Renal pelvis (tissue), 1 donor: ENCODE measurements at regions not wholly inside any gene's neighbourhood (a gene's known extent, or its start where the extent isn't known, plus 50 kb on each side); places are given as distances from the start of the nearest gene placed in this dataset.
"Not testable (repeated sequence)": the region's sequence is repeated elsewhere in the genome, so short reads cannot be mapped to it uniquely, and the experiment has no call there.

Source experiments
- DNase-seq: peaks from one replicate; pipeline ENCODE4 v3.0.0-alpha.2; 2013

DNA sequence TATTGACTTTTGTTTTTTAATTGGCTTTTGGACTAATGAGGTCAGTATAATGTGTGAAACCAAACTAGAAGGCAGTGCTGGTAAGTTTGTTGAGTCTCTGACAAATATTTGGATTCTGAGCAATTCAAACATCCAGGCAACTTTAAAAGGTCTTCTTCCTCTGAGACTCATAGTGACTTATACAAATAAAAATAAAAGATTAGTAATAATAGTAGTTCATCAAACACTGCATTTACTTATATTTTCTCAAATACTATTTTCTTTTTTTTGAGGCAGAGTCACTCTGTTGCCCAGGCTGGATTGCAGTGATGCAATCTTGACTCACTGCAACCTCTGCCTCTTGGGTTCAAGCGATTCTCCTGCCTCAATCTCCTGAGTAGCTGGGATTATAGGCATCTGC is 337.9 kb downstream of the DAD1 start:
- DNase-seq, result no peak

DNA sequence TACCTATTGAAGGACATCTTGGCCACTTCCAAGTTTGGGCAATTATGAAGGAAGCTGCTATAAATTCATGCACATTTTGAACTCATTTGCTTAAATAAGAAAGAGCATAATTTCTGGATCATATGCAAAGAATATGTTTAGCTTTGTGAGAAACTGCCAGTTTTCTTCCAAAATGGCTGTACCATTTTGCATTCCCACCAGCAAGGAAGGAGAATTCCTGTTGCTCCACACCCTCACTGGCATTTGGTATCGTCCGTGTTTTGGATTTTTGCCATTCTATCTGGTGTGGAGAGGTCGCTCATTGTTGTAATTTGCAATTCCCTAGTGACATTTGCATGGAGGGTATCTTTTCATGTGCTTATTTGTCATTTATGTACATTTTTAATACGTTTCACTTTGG is 339.3 kb downstream of the DAD1 start:
- no peak for DNase-seq

DNA sequence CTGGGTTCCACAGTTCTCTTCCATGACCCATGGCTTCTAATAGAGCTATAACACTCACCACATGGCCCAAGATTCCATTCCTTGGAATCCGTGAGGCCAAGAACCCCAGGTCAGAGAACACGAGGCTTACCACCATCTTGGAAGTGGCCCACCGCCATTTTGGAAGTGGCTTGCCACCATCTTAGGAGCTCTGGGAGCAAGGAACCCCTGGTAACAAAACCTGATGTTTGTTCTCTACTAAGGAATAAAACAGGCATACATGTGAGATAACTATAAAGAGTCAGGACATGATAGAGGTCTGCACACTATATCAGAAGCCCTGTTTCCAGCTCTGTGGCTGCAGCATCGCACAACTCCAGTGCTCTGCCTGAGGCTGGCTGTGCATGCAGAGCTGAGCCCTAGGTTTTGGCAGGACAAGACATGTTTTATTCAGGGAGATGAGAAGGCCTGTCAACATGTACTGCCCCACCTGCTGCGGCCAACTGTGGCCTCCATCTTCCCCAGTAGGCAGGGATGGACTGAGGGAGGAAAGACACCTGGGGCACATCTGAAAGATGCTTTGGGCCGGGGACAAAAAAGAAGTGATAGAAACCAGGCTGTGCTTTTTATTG is 344.9 kb downstream of the DAD1 start:
- DNase-seq, result no peak

DNA sequence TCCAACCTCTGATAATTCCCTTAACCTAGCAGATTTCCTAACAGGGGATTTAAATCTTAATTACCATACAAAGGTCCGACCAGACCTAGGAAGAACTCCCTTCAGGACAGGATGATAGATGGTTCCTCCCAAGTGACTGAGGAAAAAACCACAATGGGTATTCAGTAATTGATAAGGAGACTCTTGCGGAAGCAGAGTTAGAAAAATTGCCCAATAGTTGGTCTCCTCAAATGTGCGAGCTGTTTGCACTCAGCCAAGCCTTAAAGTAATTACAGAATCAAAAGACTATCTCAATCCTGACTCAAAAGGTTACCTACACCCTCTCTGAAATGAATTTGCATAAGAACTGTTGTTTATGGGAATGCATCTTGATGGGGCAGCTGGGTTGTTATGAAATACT is 350.7 kb downstream of the DAD1 start:
- DNase-seq, result not testable (repeated sequence)

DNA sequence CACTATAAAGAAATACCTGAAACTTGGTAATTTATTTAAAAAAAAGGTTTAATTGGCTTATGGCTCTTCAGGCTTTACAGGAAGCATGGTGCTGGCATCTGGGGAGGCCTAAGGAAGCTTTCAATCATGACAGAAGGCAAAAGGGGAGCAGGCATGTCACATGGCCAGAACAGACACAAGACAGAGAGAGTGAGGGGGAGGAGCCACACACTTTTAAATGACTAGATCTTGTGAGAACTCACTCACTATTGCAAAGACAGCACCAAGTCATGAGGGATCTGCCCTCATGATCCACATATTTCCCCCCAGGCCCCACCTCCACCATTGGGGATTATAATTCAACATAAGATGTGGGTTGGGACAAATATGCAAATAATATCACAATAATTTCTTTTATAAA is 355.6 kb downstream of the DAD1 start:
- DNase-seq, result no peak

DNA sequence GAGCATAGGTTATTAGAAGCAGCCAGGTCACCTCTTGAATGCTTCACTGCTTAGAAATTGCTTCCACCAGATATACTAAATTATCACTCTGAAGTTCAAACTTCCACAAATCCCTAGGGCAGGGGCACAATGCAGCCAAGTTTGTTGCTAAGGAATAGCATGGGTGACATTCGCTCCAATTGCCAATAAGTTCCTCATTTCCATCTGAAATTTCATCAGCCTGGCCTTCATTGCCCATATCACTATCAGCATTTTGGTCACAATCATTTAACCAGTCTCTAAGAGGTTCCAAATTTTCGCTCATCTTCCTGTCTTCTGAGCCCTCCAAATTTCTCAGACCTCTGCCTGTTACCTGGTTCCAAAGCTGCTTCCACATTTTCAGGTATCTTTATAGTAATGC is 356.1 kb downstream of the DAD1 start:
- no peak for DNase-seq

DNA sequence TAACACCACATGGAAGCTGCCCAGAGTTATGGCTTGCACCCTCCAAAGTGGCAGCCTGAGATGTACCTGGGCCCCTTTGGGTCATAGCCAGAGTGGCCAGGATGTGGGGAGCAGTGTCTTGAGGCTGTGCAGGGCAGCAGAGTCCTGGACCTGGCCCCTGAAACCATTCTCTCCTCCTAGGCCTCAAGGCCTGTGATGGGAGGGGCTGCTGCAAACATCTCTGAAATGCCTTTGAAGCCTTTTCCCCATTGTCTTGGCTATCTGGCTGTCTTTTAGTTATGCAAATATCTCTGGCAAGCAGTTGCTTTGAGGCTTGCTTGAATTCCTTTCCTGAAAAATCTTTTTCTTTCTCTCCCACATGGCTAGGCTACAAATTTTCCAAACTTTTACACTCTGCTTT is 356.5 kb downstream of the DAD1 start:
- no peak for DNase-seq

DNA sequence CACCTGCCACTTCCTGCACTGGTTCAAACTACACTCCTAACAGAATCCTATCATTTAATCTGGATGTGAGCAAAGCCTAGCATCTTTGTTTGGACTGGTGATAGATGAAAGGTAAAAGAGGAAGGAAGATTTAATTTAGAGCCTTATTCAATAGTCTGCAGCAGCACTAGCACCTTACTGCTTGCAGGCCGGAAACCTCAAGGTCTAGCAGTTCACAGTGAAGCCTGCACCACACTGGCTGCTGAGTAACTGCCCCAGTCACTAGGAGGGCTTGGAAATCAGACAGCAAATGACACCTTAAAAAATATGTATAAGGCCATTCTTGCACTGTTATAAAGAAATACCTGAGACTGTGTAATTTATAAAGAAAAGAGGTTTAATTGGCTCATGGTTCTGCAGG is 358.0 kb downstream of the DAD1 start:
- no peak for DNase-seq

DNA sequence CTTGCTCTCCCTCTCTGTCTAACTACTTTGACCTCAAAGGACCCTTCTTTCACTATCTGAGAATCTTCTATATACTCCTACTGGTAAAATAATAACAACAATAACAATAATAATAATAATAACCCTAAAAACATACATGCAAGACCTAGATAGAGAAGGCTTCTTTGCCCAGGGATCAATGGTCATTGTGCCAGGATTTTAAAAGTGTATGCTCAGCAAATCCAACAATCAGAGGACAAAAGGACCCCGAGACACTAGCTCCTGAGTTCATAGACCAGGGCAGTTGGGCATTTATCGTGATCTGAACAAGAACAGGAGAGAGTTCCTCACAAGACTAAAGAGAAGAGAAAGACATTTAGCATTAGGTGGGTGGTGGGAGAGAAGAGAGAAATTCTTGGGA is 358.5 kb downstream of the DAD1 start:
- DNase-seq, result no peak

DNA sequence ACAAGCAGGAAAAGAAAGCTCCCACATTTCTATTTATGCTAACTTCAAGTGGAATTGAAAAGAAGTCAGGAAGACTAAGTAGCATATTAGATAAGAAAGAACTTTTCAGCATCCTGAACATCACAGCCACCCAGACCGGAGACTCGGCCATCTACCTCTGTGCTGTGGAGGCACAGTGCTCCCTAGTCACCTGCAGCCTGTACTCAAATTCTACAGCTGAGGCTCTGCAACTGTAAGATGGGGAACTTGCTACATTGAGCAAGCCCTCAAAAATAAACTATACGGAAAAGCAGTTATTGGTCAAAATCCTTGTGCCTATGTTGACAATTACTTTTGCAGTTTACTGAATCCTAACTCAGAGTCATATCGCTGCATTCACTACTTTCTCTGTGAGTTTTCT is 361.9 kb downstream of the DAD1 start:
- DNase-seq, result no peak

DNA sequence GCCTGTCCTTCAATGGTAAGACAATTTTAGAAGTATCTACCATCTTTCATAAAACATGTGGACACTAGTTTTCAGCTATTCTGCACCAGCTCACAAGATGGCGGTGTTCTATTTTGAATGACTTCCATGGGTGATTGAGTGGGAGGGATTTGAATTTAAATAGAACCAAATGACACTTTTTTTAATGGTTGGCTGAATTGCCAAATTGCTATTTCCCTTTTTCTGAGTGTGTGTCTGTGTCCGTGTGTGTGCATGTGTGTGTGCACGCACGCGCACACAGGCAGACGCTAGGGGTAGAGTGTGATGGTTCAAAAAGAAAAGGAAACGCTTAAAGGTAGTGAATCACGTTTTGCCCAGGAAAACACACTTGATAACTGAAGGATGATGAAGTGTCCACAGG is 362.6 kb downstream of the DAD1 start:
- no peak for DNase-seq

DNA sequence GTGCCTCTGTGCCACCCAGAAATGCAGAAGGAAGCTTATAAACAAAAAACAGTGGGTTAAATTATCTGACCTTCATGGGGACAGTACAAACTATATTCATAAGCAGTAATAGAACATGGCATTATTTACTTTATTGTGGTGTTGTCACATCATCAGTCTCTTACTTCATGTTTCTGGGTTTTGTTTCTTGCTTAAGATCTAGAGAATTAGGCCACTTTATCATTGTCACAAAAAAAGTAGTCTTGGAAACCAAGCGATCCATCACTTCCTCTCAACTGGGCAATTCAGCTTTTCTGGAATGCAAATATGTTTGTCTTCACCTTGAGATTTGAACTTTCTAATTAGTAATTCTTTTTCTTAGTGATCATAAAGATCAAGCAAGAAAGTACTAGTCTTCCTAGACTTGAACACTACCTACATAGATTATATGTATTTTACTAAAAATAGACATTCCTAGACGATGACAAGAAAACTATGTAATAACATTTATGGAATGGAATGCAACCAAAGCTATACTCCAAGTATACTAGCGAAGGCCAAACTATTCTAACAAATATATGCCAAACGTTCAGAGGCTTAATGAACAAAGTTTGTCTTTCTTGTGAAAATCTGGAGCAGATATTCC is 363.4 kb downstream of the DAD1 start:
- DNase-seq, result no peak

DNA sequence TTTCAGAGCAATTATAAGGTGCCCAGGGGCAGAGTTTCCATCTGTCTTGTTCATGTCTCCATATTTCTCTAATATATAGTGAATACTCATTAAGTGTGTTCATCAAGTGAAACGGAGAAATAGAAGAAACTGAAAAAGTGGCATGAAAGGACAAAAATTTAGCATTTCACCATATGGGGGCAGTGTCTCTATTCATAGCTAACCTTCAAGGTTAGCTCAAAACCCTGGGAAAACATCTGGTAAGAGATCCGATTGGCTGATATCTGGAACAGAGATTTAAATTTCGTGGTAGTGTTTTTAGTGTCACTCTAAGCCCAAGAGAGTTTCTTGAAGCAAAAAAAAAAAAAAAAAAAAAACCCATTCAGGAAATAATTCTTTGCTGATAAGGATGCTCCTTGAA is 367.5 kb downstream of the DAD1 start:
- no peak for DNase-seq

DNA sequence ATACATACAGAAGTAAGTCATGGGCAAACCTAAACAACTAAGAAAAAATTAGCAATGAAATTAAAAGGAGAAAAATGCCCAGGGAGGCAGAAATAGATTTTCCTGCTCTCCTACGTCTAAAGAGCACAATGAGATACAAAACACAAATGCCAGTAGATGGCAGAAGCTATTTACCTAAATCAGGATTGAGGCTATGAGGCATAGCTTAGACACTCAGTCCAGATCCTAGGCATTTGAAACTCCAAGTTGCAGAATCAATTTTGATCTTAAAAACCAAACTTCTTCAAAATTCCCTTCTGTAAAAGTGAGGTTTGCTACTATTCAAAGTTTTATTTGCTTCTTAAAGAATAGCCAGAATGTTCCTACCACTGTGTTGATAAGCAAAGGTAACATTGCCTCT is 368.6 kb downstream of the DAD1 start:
- no peak for DNase-seq

DNA sequence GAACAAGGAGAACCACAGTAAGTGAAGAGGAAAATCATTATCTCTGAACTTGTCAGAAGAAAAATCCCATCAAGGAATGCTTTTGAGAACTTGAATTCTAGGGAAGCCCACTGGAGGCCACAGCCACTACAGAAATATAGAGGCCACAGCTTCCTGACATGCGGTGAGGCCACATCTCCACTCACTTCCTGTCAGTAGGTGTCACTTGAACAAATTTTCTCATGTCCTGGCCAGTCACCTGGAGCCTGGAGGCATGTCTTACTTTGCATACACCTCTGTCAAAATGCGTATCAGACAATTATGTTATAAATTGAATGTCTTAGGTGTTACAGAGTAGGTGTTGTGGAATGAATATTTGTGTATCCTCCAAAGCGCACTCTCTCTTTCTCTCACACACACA is 370.3 kb downstream of the DAD1 start:
- DNase-seq, result no peak

DNA sequence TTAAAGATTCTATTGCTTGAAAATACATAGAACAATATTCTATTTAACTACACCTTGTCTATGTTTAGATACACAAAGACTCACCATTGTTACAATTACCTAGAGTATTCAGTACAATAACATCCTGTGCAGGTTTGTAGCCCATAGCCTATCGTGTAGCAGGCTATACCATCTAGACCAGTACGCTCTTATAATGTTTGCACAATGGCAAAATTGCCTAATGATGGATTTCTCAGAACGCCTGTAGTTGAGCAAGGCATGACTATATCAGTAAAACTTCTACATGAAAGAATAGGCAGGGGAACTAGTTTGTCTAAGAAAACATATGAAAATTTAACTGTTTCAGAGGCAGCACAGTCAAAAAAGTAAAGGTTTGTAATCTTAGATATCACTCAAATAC is 375.9 kb downstream of the DAD1 start:
- no peak for DNase-seq

DNA sequence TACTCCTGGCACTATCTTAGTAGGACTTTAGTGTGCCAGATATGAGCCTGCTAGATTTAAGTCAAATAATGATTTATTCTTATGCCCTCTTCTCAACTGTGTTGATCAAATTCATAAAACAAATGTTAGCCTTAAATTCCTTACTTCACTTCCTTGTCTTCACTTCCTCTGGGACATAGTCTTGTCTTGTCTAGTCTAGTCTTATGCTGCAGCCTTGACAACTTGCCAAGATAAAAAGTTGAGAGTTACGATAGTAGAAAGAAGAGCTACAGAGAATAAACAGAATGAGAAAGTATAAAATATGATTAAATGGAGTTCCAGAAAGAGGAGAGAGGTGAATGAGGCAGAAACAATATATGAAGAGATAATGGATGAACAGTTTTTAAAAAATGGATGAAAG is 378.1 kb downstream of the DAD1 start:
- no peak for DNase-seq

DNA sequence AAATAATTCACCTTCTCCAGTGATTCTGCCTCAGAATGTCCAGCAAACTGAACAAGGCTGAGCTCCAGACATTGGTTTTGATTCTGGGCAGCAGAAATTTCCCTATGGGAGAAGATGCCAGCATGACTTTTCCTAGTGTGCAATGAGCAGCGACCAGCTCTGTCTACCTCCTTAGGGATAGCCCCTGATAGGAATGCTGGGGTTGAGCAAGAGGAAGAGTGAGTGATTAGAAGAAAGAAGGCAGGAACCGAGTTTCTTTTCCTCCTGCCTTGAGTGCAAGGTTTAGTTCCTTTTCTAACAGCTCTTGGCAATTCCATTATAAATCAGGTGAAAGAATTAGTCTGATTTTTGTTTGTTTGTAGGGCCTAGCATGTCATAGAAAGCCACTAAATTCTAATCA is 379.0 kb downstream of the DAD1 start:
- no peak for DNase-seq

DNA sequence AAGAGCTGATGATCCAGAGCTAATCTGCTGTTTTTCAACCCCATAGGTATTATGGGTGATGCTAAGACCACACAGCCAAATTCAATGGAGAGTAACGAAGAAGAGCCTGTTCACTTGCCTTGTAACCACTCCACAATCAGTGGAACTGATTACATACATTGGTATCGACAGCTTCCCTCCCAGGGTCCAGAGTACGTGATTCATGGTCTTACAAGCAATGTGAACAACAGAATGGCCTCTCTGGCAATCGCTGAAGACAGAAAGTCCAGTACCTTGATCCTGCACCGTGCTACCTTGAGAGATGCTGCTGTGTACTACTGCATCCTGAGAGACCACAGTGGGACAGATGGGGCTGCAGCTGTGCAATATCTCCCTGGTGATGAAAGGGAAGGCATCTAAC is 386.0 kb downstream of the DAD1 start:
- no peak for DNase-seq

DNA sequence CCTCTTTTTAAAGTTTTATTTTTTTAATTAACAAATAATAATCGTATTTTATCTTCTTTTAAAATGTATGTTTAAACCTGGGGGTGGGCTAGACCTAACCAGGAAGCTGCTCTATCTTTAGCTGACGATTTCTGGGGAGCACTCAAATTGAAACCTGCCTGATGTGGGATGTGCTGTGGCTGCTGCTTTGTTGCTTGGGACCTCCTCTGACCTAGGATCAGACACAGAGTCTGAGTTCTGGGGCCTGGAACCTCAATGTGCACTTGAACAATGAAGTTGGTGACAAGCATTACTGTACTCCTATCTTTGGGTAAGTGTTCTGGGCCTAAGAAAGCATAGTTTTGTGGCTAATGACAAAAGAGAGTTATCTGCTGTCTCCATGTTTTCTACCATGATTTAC is 386.7 kb downstream of the DAD1 start:
- DNase-seq, result no peak

DNA sequence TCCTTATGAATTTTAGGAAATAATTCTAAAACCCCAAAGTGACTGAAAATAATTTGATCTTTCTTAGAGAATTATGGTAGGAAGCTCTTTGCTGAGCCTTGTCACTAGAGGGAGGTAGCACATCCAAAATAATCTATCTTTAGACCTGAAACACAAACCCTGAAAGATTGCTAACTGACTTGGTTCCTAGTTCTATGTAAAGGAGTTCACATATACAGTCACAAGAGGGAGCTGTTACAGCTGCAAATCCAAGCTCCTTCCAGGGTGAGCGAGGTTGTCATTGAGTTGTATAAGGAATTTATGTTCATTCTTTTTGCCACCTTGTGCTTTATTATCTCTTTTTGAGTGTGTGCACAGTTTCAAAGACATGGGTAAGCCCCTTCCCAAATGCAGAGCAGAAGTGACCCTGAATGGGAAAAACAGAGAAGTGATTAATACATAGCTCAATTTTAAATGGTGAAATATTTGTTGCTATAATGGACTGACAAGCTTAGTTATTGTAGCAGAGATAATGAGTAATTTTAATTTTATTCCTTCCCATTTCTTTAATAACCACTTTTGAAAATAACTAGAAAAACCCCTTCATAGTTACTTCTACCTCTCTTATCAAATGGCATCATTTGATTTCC is 387.9 kb downstream of the DAD1 start:
- peak; percentile 24 for DNase-seq

DNA sequence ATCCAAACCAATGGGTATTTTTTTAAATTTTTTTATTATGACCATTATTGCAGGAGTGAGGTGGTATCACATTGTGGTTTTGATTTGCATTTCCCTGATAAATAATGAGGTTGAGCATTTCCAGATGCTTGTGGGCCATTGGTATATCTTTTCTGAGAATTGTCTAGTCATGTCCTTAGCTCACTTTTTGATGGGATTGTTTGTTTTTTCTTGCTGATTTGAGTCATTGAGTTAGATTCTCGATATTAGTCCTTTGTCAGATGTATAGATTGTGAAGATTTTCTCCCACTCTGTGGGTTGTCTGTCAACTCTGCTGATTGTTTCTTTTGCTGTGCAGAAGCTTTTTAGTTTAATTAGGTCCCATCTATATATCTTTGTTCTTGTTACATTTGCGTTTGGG is 388.9 kb downstream of the DAD1 start:
- not testable (repeated sequence) for DNase-seq

DNA sequence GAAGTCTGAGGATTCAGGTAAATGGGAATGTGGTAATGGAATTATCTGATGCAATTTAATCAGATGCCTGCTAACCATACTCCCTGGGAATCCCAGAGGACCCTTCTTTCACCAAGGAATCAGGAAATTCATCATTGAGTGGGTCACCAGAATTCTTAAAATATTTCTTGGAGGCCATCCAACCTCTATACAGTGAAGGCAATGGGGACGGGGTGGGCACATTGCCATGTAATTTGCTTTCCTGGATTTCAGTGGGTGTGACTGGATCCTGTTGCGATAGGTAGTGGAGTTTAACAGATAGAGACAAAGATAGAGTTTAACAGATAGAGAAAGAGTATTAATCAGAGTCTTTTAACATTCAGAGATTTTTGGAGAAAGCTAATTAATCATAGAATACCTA is 394.4 kb downstream of the DAD1 start:
- DNase-seq, result no peak
